GM23338 (cell line): ENCODE measurements at regions not wholly inside any gene's neighbourhood (a gene's known extent, or its start where the extent isn't known, plus 50 kb on each side); places are given as distances from the start of the nearest gene placed in this dataset.

Experiments
- EZH2 ChIP-seq: fragments of 200-600 bp; sonication (generic); IDR thresholded peaks from one replicate; pipeline ENCODE4 v1.8.0; 2017; ENCODE audit warnings: antibody characterized with exemption, mild to moderate bottlenecking, low read depth; ENCODE audit not compliant: unreplicated experiment
- EZH2phosphoT487 ChIP-seq: fragments of 200-600 bp; sonication (generic); IDR thresholded peaks from one replicate; pipeline ENCODE4 v1.8.1; 2018; ENCODE audit warnings: antibody characterized with exemption; ENCODE audit not compliant: unreplicated experiment
- JUNB ChIP-seq: IDR thresholded peaks from one replicate; pipeline ENCODE4 v1.6.1; 2016; ENCODE audit warnings: antibody characterized with exemption; ENCODE audit not compliant: unreplicated experiment
- NANOG ChIP-seq: IDR thresholded peaks from 2 replicates; pipeline ENCODE4 v1.6.1; 2016; ENCODE audit warnings: antibody characterized with exemption, borderline replicate concordance
- POLR2AphosphoS5 ChIP-seq: IDR thresholded peaks from 2 replicates; pipeline ENCODE4 v1.6.1; 2016; ENCODE audit warnings: antibody characterized with exemption, low read depth
- ZNF114 ChIP-seq: fragments of 250-450 bp; sonication (Bioruptor Pico); IDR thresholded peaks from 2 replicates; pipeline ENCODE4 v1.5.0; 2020; ENCODE audit warnings: mild to moderate bottlenecking, moderate library complexity
- ZNF331 ChIP-seq: fragments of 250-450 bp; sonication (Bioruptor Pico); IDR thresholded peaks from 2 replicates; pipeline ENCODE4 v1.5.0; 2020; ENCODE audit warnings: low read depth, mild to moderate bottlenecking, moderate library complexity
- TF ChIP-seq, protein P1 (sequence below), 2 experiments: fragments of 200-600 bp in 1 of 2; sonication (generic) in 1 of 2; conservative IDR thresholded peaks; 2 replicates each; pipeline versions ENCODE4 v1.5.1 to v1.6.1; 2016 to 2017; ENCODE audit warnings: antibody characterized with exemption in 2 of 2, low read depth in 2 of 2, mild to moderate bottlenecking in 2 of 2, moderate library complexity in 1 of 2
- TF ChIP-seq, protein P2 (sequence below): IDR thresholded peaks from one replicate; pipeline ENCODE4 v1.6.1; 2018; ENCODE audit warnings: antibody characterized with exemption; ENCODE audit not compliant: unreplicated experiment
- TF ChIP-seq, protein P3 (sequence below): IDR thresholded peaks from 2 replicates; pipeline ENCODE4 v1.6.1; 2016; ENCODE audit warnings: antibody characterized with exemption
- TF ChIP-seq, protein P4 (sequence below): fragments of 250-450 bp; sonication (Bioruptor Pico); IDR thresholded peaks from 2 replicates; pipeline ENCODE4 v1.5.0; 2020; ENCODE audit warnings: mild to moderate bottlenecking, moderate library complexity

DNA sequence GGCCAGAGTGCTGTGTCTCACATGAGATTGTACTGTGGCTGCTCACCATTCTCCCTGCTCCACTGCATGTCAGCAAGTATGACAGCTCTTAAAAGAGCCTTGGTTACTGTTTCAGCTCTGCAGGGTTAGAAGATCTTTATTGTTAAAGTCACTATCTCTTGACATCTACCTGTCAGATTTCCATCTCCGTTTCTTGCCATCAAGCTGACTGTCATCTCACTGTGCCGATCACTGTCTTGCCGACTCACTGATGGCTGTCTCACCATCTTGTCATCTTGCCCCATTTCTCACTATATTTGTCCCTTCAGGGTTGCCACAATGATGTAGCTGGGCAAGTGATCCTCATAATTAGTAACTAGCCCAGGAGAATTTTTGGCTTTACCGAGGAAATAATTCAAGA is 800.9 kb upstream of the CDH7 start:
- TF ChIP-seq, protein P1, sequence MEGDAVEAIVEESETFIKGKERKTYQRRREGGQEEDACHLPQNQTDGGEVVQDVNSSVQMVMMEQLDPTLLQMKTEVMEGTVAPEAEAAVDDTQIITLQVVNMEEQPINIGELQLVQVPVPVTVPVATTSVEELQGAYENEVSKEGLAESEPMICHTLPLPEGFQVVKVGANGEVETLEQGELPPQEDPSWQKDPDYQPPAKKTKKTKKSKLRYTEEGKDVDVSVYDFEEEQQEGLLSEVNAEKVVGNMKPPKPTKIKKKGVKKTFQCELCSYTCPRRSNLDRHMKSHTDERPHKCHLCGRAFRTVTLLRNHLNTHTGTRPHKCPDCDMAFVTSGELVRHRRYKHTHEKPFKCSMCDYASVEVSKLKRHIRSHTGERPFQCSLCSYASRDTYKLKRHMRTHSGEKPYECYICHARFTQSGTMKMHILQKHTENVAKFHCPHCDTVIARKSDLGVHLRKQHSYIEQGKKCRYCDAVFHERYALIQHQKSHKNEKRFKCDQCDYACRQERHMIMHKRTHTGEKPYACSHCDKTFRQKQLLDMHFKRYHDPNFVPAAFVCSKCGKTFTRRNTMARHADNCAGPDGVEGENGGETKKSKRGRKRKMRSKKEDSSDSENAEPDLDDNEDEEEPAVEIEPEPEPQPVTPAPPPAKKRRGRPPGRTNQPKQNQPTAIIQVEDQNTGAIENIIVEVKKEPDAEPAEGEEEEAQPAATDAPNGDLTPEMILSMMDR (conservative IDR thresholded peaks at IDR 0.05; ENCODE audit: low read depth in 2 of 2) = no peak
- TF ChIP-seq JUNB (no peak), EZH2phosphoT487 (no peak), EZH2 (no peak), POLR2AphosphoS5 (no peak), NANOG (no peak), ZNF114 (CRISPR knock-in tag) (no peak), ZNF331 (CRISPR knock-in tag) (no peak)
- TF ChIP-seq, protein P2, sequence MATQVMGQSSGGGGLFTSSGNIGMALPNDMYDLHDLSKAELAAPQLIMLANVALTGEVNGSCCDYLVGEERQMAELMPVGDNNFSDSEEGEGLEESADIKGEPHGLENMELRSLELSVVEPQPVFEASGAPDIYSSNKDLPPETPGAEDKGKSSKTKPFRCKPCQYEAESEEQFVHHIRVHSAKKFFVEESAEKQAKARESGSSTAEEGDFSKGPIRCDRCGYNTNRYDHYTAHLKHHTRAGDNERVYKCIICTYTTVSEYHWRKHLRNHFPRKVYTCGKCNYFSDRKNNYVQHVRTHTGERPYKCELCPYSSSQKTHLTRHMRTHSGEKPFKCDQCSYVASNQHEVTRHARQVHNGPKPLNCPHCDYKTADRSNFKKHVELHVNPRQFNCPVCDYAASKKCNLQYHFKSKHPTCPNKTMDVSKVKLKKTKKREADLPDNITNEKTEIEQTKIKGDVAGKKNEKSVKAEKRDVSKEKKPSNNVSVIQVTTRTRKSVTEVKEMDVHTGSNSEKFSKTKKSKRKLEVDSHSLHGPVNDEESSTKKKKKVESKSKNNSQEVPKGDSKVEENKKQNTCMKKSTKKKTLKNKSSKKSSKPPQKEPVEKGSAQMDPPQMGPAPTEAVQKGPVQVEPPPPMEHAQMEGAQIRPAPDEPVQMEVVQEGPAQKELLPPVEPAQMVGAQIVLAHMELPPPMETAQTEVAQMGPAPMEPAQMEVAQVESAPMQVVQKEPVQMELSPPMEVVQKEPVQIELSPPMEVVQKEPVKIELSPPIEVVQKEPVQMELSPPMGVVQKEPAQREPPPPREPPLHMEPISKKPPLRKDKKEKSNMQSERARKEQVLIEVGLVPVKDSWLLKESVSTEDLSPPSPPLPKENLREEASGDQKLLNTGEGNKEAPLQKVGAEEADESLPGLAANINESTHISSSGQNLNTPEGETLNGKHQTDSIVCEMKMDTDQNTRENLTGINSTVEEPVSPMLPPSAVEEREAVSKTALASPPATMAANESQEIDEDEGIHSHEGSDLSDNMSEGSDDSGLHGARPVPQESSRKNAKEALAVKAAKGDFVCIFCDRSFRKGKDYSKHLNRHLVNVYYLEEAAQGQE = no peak
- TF ChIP-seq, protein P3, sequence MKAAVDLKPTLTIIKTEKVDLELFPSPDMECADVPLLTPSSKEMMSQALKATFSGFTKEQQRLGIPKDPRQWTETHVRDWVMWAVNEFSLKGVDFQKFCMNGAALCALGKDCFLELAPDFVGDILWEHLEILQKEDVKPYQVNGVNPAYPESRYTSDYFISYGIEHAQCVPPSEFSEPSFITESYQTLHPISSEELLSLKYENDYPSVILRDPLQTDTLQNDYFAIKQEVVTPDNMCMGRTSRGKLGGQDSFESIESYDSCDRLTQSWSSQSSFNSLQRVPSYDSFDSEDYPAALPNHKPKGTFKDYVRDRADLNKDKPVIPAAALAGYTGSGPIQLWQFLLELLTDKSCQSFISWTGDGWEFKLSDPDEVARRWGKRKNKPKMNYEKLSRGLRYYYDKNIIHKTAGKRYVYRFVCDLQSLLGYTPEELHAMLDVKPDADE = no peak
- TF ChIP-seq, protein P4, sequence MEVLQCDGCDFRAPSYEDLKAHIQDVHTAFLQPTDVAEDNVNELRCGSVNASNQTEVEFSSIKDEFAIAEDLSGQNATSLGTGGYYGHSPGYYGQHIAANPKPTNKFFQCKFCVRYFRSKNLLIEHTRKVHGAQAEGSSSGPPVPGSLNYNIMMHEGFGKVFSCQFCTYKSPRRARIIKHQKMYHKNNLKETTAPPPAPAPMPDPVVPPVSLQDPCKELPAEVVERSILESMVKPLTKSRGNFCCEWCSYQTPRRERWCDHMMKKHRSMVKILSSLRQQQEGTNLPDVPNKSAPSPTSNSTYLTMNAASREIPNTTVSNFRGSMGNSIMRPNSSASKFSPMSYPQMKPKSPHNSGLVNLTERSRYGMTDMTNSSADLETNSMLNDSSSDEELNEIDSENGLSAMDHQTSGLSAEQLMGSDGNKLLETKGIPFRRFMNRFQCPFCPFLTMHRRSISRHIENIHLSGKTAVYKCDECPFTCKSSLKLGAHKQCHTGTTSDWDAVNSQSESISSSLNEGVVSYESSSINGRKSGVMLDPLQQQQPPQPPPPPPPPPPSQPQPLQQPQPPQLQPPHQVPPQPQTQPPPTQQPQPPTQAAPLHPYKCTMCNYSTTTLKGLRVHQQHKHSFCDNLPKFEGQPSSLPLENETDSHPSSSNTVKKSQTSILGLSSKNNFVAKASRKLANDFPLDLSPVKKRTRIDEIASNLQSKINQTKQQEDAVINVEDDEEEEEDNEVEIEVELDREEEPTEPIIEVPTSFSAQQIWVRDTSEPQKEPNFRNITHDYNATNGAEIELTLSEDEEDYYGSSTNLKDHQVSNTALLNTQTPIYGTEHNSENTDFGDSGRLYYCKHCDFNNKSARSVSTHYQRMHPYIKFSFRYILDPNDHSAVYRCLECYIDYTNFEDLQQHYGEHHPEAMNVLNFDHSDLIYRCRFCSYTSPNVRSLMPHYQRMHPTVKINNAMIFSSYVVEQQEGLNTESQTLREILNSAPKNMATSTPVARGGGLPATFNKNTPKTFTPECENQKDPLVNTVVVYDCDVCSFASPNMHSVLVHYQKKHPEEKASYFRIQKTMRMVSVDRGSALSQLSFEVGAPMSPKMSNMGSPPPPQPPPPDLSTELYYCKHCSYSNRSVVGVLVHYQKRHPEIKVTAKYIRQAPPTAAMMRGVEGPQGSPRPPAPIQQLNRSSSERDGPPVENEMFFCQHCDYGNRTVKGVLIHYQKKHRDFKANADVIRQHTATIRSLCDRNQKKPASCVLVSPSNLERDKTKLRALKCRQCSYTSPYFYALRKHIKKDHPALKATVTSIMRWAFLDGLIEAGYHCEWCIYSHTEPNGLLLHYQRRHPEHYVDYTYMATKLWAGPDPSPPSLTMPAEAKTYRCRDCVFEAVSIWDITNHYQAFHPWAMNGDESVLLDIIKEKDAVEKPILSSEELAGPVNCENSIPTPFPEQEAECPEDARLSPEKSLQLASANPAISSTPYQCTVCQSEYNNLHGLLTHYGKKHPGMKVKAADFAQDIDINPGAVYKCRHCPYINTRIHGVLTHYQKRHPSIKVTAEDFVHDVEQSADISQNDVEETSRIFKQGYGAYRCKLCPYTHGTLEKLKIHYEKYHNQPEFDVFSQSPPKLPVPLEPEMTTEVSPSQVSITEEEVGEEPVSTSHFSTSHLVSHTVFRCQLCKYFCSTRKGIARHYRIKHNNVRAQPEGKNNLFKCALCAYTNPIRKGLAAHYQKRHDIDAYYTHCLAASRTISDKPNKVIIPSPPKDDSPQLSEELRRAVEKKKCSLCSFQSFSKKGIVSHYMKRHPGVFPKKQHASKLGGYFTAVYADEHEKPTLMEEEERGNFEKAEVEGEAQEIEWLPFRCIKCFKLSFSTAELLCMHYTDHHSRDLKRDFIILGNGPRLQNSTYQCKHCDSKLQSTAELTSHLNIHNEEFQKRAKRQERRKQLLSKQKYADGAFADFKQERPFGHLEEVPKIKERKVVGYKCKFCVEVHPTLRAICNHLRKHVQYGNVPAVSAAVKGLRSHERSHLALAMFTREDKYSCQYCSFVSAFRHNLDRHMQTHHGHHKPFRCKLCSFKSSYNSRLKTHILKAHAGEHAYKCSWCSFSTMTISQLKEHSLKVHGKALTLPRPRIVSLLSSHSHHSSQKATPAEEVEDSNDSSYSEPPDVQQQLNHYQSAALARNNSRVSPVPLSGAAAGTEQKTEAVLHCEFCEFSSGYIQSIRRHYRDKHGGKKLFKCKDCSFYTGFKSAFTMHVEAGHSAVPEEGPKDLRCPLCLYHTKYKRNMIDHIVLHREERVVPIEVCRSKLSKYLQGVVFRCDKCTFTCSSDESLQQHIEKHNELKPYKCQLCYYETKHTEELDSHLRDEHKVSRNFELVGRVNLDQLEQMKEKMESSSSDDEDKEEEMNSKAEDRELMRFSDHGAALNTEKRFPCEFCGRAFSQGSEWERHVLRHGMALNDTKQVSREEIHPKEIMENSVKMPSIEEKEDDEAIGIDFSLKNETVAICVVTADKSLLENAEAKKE (CRISPR knock-in tag) = no peak
